Upper lobe of right lung (tissue), 1 donor: ENCODE measurements at regions not wholly inside any gene's neighbourhood (a gene's known extent, or its start where the extent isn't known, plus 50 kb on each side); places are given as distances from the start of the nearest gene placed in this dataset.

Source experiments
- ATAC-seq: fragments of 200-7000 bp; cut with Tn5 transposase; one replicate; pipeline ENCODE4 v1.9.1; 2020; ENCODE audit warnings: mild to moderate bottlenecking, moderate library complexity
- DNase-seq: peaks from one replicate; pipeline ENCODE4 v3.0.0-alpha.2; 2020
- H3K27ac ChIP-seq: fragments of 200-600 bp; one replicate; pipeline ENCODE4 v1.8.0; 2022
- H3K27me3 ChIP-seq: fragments of 200-600 bp; one replicate; pipeline ENCODE4 v1.8.0; 2022; ENCODE audit warnings: mild to moderate bottlenecking
- H3K36me3 ChIP-seq: fragments of 200-600 bp; one replicate; pipeline ENCODE4 v1.8.0; 2022
- H3K4me1 ChIP-seq: fragments of 200-600 bp; one replicate; pipeline ENCODE4 v1.8.0; 2022
- H3K4me3 ChIP-seq: fragments of 200-600 bp; one replicate; pipeline ENCODE4 v1.8.0; 2022; ENCODE audit warnings: mild to moderate bottlenecking
- H3K9me3 ChIP-seq: fragments of 200-600 bp; one replicate; pipeline ENCODE4 v1.8.0; 2022
- intact Hi-C: fragments of 100-400 bp; cut with DNase I; formaldehyde crosslinking; loops from one replicate; pipeline ENCODE4 v1.11.0; 2022
- TF ChIP-seq, protein P1 (sequence below): fragments of 200-600 bp; IDR thresholded peaks from one replicate; pipeline ENCODE4 v1.8.0; 2022; ENCODE audit warnings: antibody characterized with exemption
- donor health status: DM: no; HTN: yes; CAD: no; lungs with severe emphysema.

DNA sequence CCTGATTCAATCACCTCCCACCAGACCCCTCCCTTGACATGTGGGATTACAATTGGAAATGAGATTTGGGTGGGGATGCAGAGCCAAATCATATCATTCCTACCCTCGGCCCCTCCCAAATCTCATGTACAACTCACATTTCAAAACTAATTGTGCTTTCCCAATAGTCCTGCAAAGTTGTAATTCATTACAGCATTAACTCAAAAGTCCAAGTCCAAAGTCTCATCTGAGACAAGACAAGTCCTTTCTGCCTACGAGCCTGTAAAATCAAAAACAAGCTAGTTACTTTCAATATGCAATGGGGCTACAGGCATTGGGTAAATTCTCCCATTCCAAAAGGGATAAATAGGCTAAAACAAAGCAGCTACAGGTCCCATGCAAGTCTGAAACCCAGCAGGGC is 634.6 kb downstream of the SLC6A15 start:
- Histone ChIP-seq H3K4me3 (no peak overlapping the region), H3K9me3 (no peaks in the 10 kb centered on the region), H3K27ac (no peak overlapping the region), H3K36me3 (no peaks in the 10 kb centered on the region), H3K27me3 (no peaks in the 10 kb centered on the region), H3K4me1 (no peaks in the 10 kb centered on the region)
- ATAC-seq (no peak), DNase-seq (no peak)
- TF ChIP-seq, protein P1, sequence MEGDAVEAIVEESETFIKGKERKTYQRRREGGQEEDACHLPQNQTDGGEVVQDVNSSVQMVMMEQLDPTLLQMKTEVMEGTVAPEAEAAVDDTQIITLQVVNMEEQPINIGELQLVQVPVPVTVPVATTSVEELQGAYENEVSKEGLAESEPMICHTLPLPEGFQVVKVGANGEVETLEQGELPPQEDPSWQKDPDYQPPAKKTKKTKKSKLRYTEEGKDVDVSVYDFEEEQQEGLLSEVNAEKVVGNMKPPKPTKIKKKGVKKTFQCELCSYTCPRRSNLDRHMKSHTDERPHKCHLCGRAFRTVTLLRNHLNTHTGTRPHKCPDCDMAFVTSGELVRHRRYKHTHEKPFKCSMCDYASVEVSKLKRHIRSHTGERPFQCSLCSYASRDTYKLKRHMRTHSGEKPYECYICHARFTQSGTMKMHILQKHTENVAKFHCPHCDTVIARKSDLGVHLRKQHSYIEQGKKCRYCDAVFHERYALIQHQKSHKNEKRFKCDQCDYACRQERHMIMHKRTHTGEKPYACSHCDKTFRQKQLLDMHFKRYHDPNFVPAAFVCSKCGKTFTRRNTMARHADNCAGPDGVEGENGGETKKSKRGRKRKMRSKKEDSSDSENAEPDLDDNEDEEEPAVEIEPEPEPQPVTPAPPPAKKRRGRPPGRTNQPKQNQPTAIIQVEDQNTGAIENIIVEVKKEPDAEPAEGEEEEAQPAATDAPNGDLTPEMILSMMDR, result no peak
- intact Hi-C loops, result no loop called here

DNA sequence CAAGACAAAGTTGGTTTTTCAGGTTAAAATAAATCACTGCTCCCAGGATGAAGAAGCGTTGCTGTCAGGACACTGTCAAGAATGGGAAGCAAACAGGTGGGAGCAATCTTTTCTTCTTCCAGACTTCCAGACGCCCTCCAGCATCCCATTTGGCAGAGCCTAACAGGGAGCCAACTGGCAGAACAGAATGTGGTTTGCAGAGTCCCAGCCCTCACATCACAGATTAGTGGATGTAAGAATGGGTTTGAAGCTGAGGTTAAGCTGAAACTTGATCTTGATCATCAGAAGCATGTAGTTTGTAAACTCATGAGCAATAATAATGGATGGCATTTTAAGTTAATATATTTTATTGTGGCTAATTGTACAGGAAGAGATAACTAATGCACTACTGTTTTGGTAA is 636.4 kb downstream of the SLC6A15 start:
- Histone ChIP-seq H3K9me3 (no peaks in the 10 kb centered on the region), H3K4me1 (no peaks in the 10 kb centered on the region), H3K27ac (no peak overlapping the region), H3K4me3 (no peak overlapping the region), H3K27me3 (no peaks in the 10 kb centered on the region), H3K36me3 (no peaks in the 10 kb centered on the region)
- TF ChIP-seq, protein P1, result no peak
- DNase-seq (no peak), ATAC-seq (no peak)
- intact Hi-C loops, result no loop called here

DNA sequence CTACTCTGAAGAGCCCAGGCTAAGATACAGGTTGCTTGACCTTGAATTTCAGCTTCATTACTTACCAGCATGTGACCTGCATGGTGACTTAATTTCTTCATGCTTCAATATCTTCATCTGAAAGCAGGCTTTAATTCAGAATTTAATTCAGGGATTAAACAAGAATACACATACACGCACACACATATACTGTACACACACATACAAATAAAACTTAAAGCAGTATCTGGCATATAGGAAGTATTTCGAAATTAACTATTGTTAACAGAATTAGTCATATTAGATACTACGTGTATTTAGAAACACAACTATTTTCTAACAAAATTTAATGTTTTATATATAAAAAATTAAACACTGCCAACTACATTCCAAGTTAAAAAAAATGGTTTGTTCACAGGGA is 640.3 kb downstream of the SLC6A15 start:
- Histone ChIP-seq H3K4me1 (no peaks in the 10 kb centered on the region), H3K9me3 (no peaks in the 10 kb centered on the region), H3K27ac (no peak overlapping the region), H3K27me3 (no peaks in the 10 kb centered on the region), H3K36me3 (no peaks in the 10 kb centered on the region), H3K4me3 (no peak overlapping the region)
- no peak for ATAC-seq
- TF ChIP-seq, protein P1, result no peak
- DNase-seq, result no peak
- intact Hi-C loops, result no loop called here

DNA sequence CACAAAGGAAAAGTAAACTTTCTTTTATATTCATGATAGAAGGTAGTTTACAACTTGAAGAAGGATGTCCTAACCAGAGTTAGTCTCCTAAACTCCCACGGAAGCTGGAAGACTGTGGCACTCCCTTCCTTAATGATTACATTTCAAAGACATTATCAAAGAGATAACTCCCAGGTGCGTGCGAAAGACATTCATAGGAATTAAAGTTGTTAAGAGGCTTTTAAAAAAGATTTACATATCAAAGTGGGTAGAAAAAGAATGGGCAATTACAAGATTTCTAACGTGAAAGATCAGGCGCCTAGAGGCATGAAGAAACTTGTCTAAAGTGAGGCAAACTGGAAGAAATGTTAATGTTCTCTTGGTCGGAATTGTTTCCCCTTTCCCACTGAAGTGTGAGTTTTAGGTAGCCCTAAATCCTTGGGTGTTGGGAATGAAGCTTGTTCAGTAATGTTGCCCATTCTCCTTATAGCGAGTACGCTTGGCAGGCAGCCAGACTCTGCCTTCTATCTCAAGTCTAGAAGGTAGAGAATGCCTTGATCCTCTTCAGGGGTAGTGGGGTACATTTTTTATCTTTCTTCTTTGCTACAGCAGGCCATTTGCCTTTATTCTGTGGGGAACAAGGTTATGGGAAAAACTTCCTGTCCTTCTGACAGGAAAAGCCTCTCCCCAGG is 642.0 kb downstream of the SLC6A15 start:
- H3K4me1 ChIP-seq, result no peaks in the 10 kb centered on the region
- no peak overlapping the region for H3K4me3 ChIP-seq
- H3K36me3 ChIP-seq, result no peaks in the 10 kb centered on the region
- H3K27me3 ChIP-seq, result no peaks in the 10 kb centered on the region
- intact Hi-C loops, result no loop called here
- TF ChIP-seq, protein P1, result no peak
- no peak overlapping the region for H3K27ac ChIP-seq
- no peak for ATAC-seq
- no peaks in the 10 kb centered on the region for H3K9me3 ChIP-seq
- DNase-seq, result no peak

GRCh38 chr12:84247931-84248330 is 664.7 kb downstream of the SLC6A15 start:
- intact Hi-C loops, result no loop called here
- Histone ChIP-seq H3K9me3 (no peaks in the 10 kb centered on the region), H3K27ac (no peak overlapping the region), H3K4me3 (no peak overlapping the region), H3K4me1 (no peaks in the 10 kb centered on the region), H3K27me3 (no peaks in the 10 kb centered on the region), H3K36me3 (no peaks in the 10 kb centered on the region)
- no peak for ATAC-seq
- no peak for DNase-seq
- TF ChIP-seq, protein P1, result no peak

GRCh38 chr12:84243686-84244085 is 668.9 kb downstream of the SLC6A15 start:
- Histone ChIP-seq H3K4me1 (no peaks in the 10 kb centered on the region), H3K4me3 (no peak overlapping the region), H3K9me3 (no peaks in the 10 kb centered on the region), H3K27me3 (no peaks in the 10 kb centered on the region), H3K36me3 (no peaks in the 10 kb centered on the region), H3K27ac (no peak overlapping the region)
- TF ChIP-seq, protein P1, result no peak
- no peak for DNase-seq
- intact Hi-C loops, result no loop called here
- no peak for ATAC-seq
